NCI-H1105 treated with DMSO at 0.1 percent for 48 hours (cell line): ENCODE measurements at regions not wholly inside any gene's neighbourhood (a gene's known extent, or its start where the extent isn't known, plus 50 kb on each side); places are given as distances from the start of the nearest gene placed in this dataset.

ENCODE experiments used
- DNase-seq: peaks from one replicate; lab custom pipeline; 2025; lab: John Stamatoyannopoulos, UW

- no peak for DNase-seq
Observed at GRCh38 chr7:118298771-118299170, 74.3 kb downstream of the ANKRD7 start.

- no peak for DNase-seq
Observed at GRCh38 chr7:118300177-118300576, 75.7 kb downstream of the ANKRD7 start.

- DNase-seq, result no peak
Observed at GRCh38 chr7:118304100-118304499, 79.6 kb downstream of the ANKRD7 start.

GRCh38 chr7:118305671-118306070 is 81.2 kb downstream of the ANKRD7 start:
- no peak for DNase-seq

GRCh38 chr7:118306771-118307170 is 82.3 kb downstream of the ANKRD7 start:
- DNase-seq, result no peak

GRCh38 chr7:118311121-118311836 is 86.8 kb downstream of the ANKRD7 start:
- no peak for DNase-seq

- DNase-seq, result no peak
Observed at GRCh38 chr7:118312051-118312450, 87.5 kb downstream of the ANKRD7 start.

GRCh38 chr7:118312966-118313365 is 88.5 kb downstream of the ANKRD7 start:
- no peak for DNase-seq

GRCh38 chr7:118324790-118325449 is 100.4 kb downstream of the ANKRD7 start:
- DNase-seq, result no peak

GRCh38 chr7:118325450-118325808 is 100.9 kb downstream of the ANKRD7 start:
- DNase-seq, result no peak

- no peak for DNase-seq
Observed at GRCh38 chr7:118327174-118327573, 102.7 kb downstream of the ANKRD7 start.

- no peak for DNase-seq
Observed at GRCh38 chr7:118328505-118329211, 104.2 kb downstream of the ANKRD7 start.

- DNase-seq, result no peak
Observed at GRCh38 chr7:118330388-118330787, 105.9 kb downstream of the ANKRD7 start.

GRCh38 chr7:118346748-118347147 is 122.2 kb downstream of the ANKRD7 start:
- no peak for DNase-seq

GRCh38 chr7:118349604-118350003 is 125.1 kb downstream of the ANKRD7 start:
- DNase-seq, result no peak

GRCh38 chr7:118350260-118350659 is 125.8 kb downstream of the ANKRD7 start:
- DNase-seq, result no peak

GRCh38 chr7:118352867-118353453 is 128.5 kb downstream of the ANKRD7 start:
- peak; percentile 50 for DNase-seq

- DNase-seq, result no peak
Observed at GRCh38 chr7:118366363-118366762, 141.9 kb downstream of the ANKRD7 start.

GRCh38 chr7:118368958-118369357 is 144.5 kb downstream of the ANKRD7 start:
- no peak for DNase-seq

GRCh38 chr7:118369987-118370386 is 145.5 kb downstream of the ANKRD7 start:
- DNase-seq, result no peak

GRCh38 chr7:118372530-118372929 is 148.0 kb downstream of the ANKRD7 start:
- DNase-seq, result peak; percentile 48

- DNase-seq, result no peak
Observed at GRCh38 chr7:118389629-118390028, 165.1 kb downstream of the ANKRD7 start.

- no peak for DNase-seq
Observed at GRCh38 chr7:118404211-118404610, 179.7 kb downstream of the ANKRD7 start.
